ENCODE measurements at regions not wholly inside any gene's neighbourhood (a gene's known extent, or its start where the extent isn't known, plus 50 kb on each side); places are given as distances from the start of the nearest gene placed in this dataset.
"Not testable (repeated sequence)": the region's sequence is repeated elsewhere in the genome, so short reads cannot be mapped to it uniquely, and the experiment has no call there.

DNA sequence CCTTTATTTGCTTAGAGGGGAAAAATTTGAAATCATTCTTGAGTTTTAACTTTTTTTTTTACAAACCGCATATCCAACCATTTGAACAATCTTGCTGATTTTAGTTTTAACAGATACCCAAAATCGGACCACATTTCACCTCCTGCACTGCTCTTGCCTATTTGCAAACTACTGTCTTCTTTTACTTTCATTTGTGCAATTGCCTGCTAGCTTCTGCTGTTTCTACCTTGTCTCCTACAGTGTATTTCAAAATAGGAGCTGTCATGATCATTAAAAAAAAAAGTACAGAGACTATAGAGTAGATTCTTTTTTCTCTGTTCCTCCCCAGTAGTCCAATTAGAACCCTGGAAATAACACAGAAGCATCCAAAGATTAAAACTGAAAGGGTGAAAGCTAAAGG, 1081.2 kb downstream of the SOCS6 start:
- no peak for DNase-seq (ENCODE audit: low read depth)

DNA sequence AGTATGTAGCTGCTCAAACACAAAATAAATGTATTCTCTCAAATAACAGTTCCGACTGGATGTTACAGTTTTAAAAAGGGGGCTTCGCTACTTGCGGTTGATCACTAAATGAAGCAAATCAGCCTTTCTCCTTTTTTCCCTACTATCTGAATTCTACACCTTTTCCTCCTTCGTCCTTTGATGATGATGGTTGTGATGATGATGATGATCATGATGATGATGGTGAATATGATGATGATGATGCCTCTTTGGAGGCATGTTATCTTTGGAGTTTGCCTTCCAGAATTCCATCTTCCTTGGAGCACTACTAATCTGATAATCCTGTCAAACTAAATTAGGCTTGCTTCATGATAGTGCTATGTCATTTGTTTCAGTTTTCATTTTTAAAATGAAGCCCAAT, 1073.3 kb downstream of the SOCS6 start:
- DNase-seq (ENCODE audit: low read depth) = no peak

DNA sequence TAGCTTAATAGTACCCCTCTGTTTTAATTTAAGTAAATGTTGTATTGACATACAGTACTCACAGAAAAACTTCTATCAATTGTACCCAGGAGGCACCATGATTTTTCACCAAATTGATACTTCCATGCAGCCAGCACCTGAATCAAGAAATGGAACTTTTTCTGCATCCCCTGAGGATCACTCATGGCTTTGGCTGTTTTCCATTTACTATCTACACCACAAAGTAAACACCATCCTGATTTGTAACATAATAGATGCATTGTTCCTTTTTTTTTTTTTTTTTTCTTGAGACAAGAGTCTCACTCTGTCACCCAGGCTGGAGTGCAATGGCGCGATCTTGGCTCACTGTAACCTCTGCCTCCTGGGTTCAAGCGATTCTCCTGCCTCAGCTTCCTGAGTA, 1066.8 kb downstream of the SOCS6 start:
- not testable (repeated sequence) for DNase-seq (ENCODE audit: low read depth)

DNA sequence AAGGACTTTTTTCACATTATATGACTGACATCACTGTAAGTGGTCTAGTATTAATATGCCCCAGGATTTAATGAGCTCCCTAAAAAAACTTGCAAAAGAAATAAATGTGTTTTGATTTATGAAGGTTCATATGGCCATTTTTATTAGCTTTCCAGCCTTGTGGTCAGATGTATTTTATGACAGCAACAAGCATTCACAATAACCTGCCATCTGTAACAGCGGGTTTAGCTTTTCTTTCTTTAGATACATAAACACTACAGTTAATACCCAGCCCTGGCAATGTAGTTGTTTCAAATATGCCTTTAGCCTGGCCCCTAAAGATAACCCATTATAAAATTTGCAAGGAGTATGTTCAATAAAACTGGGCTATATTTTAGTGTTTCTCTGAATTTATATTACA, 1063.8 kb downstream of the SOCS6 start:
- no peak for DNase-seq (ENCODE audit: low read depth)

DNA sequence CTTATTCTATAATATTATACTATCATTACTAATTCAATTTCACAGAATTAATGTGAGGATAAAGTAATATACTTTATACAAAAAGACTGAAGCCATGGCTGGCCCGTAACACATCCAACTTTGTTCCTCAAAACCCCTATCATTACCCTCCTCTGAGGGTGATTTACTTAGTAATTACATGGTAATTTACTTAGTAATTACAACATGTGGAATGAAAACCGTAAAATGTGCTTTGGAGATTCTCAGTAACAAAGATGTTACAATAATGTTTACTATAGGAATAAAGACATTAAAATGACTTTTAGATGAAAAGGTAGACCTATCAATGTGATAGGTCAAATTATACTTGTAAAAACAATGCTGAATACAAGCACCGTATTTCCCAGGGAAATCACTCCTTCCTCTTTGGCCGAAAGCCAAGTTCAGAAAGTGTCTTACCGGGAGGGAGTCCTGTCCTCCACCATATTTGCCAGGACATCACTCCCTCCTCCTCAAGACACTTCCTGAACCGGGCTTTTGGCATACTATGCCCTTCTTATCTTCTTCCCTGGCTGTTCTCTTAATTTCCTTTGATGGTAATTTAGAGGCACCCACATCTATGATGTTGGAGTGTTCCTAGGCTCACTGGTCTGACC, 1047.8 kb downstream of the SOCS6 start:
- DNase-seq (ENCODE audit: low read depth) = no peak

DNA sequence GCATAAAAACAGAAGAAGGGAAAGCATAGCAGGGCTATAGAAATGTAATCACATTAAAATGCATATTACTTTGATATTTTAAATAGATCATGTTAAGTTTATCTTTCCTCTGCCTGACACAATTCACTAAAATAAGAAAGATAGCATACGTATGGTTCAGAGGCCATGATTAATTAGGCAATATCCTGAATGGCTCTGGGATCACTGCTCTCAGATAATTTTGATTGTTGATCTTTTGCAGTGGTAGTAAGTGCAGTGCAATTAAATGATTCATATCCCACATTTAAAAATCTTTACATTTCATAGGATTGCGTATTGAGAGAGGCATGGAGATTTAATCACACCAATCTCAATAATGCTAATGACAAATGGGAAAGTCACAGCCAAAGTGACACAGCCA, 1040.7 kb downstream of the SOCS6 start:
- no peak for DNase-seq (ENCODE audit: low read depth)

DNA sequence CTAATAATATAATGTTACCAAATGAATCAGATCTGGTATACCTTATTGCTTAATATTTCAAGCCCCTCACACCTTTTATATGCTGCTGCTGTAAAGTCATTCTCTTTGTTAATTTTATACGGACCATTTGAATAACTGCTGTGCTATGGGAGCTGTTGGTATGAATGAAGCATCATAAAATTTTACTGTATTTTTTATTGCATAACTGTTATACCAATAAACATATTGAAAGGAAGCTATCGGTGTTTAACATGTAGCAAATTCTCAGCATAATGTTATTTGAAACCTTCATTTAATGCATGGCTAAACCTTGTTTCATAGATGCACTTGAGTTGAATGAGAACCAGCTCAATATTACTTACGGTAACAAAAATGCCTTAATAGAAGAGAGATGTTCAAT, 1040.3 kb downstream of the SOCS6 start:
- DNase-seq (ENCODE audit: low read depth) = no peak

DNA sequence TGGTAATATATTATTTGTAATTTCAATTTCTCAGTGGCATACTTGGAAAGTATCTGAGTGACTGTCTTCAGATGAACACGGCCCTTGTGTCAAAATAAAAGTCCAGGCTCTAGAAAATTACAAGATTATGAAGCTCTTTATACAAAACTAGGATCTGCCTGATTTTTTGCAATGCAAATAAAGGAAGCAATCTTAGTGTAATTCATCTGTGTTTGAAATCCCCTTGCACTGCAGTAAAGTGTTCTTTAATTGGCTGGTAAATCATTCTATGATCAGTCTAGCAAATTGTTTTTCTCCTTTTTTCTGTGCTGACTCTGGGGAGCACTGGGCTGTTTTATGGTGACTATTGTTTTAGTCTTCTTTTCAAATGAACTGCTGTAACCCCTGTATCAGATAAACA, 1039.0 kb downstream of the SOCS6 start:
- no peak for DNase-seq (ENCODE audit: low read depth)

DNA sequence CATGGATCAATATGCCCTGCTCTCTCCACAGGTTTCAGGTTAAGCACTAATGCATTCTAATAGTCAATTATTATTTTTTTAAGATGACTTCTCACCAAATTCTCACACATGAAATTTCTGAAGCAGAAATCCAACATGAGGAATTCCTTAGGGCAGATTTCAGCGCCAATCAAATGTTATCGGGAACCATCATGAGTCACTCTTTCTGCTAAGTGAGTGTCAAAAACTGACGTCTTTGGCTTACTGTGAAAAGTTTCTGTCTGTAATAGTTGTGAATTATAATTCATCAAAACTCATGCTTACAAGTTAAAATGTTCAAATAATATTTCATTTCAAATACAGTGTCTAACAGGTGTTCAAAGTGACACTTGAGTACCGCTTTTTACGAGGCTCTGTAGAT, 1038.6 kb downstream of the SOCS6 start:
- no peak for DNase-seq (ENCODE audit: low read depth)

DNA sequence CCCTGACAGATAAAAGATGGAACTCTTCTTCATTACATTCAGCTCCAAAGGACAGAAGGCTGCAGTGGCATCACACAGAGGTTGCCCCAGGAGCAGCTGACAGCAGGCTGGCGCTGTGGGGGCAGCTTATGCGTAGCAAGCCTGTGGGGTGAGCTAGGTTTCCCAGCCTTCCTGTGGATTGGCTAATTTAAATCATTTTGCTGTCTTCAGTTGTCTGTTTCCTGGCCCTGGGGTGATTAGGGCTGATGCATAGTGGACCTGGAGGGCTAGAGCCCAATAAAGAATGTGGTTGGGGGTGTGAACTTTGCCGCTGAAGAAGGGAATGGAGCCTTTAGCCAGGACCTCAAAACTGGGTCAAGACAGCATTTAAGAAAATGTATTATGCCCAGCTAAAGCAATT, 1038.0 kb downstream of the SOCS6 start:
- DNase-seq (ENCODE audit: low read depth) = no peak

DNA sequence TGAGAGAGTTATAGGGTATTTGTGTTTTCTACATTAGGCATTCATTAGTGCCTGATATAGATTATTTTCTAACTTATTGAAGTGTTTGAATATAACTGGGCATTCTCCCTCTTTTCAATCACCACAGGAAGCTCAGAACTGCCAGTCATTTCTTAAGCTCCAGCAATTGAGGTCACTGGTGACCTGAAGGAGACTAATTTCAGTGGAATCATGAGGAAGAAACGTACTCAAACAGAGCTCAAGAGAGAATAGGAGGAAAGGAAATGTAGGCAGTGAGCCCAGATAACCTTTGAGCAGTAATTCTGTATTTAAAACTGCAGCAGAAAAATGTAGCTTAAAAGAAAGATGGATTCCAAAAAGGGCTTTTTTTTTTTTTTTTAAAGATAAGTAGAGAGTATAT, 1035.5 kb downstream of the SOCS6 start:
- DNase-seq (ENCODE audit: low read depth) = no peak

DNA sequence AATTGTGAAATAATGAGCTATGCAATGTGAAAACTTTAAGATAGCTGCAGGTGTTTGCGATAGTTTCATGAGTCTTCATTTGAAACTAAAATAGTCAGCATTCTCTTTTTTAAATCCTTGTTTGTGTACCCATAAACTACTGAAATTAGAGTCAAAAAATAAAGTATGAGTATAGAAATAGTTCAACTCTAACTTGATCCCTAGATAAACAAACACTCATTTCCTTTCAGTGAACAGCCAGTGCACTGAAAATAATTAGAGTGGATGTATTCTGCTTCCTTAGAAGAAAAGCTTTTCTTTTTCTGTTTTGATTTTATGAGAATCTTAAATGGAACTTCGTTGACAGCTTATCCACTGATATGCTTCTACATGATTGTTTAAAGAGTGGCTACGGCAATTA, 1033.4 kb downstream of the SOCS6 start:
- DNase-seq (ENCODE audit: low read depth) = no peak

DNA sequence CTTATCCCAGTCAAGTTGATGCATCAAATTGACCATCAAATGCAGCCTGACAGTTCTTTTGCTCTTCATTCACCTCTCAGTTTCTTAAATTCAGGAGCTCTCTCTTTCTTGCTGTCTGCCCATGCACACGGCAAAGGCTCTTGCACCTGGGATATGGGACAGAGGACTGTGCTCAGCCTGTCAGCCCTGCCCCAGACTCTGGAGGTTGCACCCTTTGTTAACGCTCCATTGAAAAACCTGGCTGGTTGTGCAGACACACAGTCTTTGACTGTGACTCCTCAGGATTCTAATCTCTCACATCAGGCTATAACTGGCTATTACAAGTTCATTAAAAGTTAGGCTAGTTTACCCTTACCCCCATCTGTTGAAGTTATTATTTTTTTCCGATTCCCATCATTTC, 1032.5 kb downstream of the SOCS6 start:
- DNase-seq (ENCODE audit: low read depth) = no peak

DNA sequence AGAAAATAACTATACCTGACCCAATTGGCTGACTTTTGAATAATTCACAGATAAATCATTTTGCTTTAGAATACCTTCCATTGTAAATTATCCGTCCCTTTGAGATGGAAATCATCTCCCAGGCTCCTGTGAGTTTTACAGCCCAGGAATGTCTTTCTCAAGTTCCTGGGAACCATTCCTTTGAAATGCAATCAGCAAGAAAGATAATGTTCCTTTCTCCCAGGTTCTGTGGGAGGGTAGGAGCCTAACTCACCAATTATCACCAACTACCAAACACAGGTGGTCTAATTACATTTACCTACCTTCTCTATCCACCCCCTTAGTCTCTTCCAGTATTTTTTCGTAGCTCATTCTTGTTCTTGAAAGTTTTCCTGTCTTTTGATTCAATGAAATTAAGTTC, 1016.0 kb downstream of the SOCS6 start:
- no peak for DNase-seq (ENCODE audit: low read depth)

DNA sequence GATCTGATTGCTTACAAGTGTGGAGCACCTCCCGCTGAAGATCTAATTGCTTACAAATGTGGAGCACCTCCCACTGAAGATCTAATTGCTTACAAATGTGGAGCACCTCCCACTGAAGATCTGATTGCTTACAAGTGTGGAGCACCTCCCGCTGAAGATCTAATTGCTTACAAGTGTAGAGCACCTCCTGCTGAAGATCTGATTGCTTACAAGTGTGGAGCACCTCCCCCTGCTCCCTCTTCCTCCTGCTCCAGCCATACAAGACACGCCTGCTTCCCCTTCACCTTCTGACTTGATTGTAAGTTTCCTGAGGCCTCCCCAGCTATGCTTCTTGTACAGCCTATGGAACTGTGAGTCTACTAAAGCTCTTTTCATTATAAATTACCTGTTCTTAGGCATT, 1014.9 kb downstream of the SOCS6 start:
- not testable (repeated sequence) for DNase-seq (ENCODE audit: low read depth)

DNA sequence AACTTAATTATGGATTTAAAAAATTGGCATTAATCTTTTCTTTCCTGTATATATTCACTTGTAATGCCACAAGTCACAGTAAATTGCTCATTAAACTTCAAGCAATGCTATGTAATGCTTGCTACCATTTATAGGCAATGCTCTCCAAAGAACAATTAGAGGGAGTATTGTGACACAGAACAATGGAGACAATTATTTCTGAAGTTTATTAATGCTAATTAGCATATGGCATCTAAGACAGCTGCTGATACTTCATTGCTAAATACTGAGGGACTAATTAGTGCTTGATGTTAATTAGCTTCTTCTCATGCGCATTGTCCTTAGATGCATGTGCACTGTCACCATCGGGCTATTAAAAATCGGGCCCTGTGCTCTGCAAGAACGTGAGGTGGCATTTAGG, 1012.8 kb downstream of the SOCS6 start:
- no peak for DNase-seq (ENCODE audit: low read depth)

DNA sequence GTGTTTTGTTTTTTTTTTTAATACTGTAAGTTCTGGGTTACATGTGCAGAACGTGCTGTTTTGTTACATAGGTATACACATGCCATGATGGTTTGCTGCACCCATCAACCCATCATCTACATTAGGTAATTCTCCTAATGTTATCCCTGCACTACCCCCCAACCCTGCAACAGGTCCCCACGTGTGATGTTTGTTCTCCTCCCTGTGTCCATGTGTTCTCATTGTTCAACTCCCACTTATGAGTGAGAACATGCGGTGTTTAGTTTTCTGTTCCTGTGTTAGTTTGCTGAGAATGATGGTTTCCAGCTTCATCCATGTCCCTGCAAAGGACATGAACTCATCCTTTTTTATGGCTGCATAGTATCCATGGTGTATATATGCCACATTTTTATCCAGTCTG, 1005.4 kb downstream of the SOCS6 start:
- DNase-seq (ENCODE audit: low read depth) = not testable (repeated sequence)

DNA sequence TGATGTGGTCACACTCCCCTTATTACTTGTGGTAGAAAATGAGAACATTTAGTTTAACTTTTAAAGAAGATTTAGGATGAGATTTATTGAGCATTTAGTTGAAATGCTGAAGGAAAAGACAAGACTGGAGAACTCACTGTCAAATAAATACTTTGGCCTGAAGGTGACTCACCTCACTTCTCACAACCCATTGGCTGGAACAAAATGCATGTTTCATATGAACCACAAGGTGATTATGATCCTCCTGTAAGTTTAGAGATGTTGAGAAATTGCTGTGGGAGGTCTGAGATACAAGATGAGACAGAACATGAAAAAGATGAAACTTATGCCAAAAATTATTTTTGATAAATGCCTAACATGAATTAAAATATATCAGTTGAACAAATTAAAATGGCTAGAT, 1004.5 kb downstream of the SOCS6 start:
- DNase-seq (ENCODE audit: low read depth) = no peak

DNA sequence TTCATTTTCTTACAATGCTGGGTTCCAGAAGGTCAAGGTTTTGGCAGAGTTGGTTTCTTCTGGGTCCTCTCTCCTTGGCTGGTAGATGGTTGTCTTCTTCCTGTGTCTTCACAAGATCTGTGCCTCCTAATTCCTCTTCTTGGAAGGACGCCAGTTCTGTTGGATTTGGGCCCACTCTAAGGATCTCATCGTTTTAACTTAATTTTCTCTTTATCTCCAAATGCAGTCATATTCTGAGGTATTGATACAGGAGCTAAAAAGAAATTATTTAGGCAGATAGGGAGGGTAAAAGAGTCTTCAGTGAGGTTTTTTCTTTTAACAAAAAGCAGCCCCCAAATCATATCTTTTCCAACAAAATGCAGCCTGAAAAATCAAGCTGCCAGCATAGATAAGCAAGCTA, 998.4 kb downstream of the SOCS6 start:
- no peak for DNase-seq (ENCODE audit: low read depth)

DNA sequence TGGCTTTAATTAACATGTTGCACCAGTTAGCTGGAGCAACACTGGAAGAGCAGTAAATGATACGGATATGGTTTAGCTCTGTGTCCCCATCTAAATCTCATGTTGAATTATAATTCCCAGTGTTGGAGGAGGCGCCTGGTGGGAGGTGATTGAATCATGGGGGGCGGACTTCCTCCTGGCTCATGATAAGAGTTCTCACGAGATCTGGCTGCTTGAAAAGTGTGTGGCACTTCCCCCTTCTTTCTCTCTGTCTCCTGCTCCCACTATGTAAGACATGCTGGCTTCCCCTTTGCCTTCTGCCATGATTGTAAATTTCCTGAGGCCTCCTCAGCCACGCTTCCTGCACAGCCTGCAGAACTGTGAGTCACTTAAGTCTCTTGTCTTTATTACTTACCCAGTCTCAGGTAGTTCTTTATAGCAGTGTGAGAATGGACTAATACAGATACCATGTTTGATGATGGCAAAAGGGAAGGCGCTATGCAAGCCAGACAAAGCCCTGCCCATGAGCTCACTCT, 963.6 kb downstream of the SOCS6 start:
- no peak for DNase-seq (ENCODE audit: low read depth)

DNA sequence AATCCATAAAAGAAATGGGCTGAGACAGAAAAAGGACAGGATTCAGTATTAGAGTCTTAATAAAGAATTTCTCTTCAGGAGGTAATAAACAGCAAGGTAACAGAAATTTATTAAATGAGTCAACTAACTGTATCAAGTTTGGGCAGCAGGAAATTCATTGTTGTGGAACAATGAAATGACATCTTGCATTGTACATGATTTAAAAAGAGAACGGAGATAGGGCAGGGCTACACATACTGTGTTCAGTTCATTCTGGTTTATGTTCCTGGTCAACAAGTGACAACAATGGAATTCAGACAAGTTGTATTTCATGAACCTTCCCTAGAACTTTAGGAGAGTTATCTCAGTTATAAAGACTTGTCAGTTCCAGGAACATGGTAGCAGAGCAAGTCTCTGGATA, 961.3 kb downstream of the SOCS6 start:
- DNase-seq (ENCODE audit: low read depth) = no peak

DNA sequence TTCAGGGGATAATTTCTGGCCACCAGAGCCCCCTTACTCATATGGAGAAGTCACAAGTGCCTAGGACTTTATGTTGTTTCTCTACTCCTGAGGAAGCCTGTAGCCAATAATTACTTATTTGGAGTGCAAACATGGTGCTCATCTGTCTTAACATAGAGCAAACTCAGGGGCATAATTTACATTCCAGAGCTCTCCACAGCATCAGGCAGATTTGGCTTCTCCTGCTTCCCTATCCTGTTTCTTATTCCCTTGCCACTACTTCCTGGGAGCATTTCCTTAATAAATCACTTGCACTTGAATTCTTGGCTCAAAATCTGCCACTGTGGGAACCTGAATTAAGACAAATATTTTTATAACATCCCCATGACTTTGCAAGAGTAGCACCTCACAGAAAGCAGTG, 960.9 kb downstream of the SOCS6 start:
- no peak for DNase-seq (ENCODE audit: low read depth)

DNA sequence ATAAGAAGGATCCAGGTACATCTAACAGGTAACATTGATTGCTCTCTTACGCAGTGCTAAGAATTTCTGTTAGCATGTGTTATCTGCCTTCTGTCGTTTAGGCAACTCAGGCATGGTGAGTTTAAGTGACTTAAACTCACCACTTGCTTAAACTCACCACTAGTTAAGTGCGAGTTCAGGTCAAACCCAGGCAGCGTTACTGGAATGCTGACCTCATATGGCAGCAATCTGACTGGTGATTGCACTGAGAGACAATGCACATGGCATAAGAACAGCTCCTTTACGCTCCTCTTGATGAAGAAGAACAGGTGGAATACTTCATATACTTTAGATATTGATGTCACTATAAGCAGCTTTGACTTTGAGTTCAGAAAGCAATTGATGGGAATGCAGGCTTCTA, 954.1 kb downstream of the SOCS6 start:
- DNase-seq (ENCODE audit: low read depth) = no peak

DNA sequence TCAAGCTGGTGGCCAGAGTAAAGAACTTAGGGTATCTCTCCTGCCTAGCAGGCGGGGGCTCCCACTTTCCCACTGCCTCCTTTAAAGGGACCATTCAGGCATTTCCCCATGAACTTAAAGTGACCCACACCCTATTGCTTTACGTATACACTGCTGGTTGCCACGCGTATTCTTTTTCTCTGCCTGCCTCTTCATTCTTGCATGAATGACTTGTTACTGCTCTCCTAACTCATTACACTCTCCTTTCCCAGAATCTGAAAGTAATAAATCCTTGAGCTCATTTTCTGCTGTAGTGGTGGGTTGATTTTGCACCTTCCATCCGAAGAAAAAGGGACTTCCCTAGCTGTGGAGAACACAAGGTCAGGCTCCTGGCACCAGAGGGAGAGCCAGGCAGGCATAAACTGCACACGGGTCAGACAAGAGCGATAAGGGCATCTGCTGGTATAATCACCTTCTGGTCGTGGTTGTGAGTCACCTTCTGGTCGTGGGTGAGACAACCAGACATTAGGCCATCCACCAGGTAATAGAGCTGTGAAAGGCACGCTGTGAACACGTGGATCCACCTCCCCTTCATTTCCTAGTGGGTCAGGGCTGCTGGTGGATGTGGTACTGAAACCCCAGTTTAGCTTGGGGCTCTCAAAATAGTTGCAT, 950.3 kb downstream of the SOCS6 start:
- DNase-seq (ENCODE audit: low read depth) = no peak

Data from stimulated activated CD8-positive, alpha-beta memory T cell treated with anti-CD3 and anti-CD28 coated beads, Interleukin-15, amount 100 ng/mL, for 1 hour (primary cell).